Posterior vena cava (tissue), 2 donors: ENCODE measurements at regions not wholly inside any gene's neighbourhood (a gene's known extent, or its start where the extent isn't known, plus 50 kb on each side); places are given as distances from the start of the nearest gene placed in this dataset.
"Not testable (repeated sequence)": the region's sequence is repeated elsewhere in the genome, so short reads cannot be mapped to it uniquely, and the experiment has no call there.

Source experiments
- DNase-seq: peaks from one replicate; pipeline ENCODE4 v3.0.0-alpha.2; 2020; ENCODE audit warnings: low spot score
- intact Hi-C, 2 donors: fragments of 100-400 bp; cut with DNase I; formaldehyde crosslinking; loops; one replicate each; pipeline versions ENCODE4 v1.14.1 to v1.14.2; 2022 to 2023
- donor health status: DM: yes; HTN: yes; CAD: no.
- donor health status: DM: yes; HTN: yes; CAD: no.

GRCh38 chr9:118644066-118644465 is 725.2 kb downstream of the BRINP1 start:
- intact Hi-C loops = no loop called here
- no peak for DNase-seq

- intact Hi-C loops = no loop called here
- no peak for DNase-seq
These were observed 721.9 kb downstream of the BRINP1 start for GRCh38 chr9:118647331-118647730.

GRCh38 chr9:118650417-118650816 is 718.8 kb downstream of the BRINP1 start:
- DNase-seq = no peak
- intact Hi-C loops = no loop called here

GRCh38 chr9:118651511-118651910 is 717.7 kb downstream of the BRINP1 start:
- no peak for DNase-seq
- intact Hi-C loops = no loop called here

- DNase-seq = no peak
- intact Hi-C loops = no loop called here
These were observed 717.0 kb downstream of the BRINP1 start for GRCh38 chr9:118652258-118652657.

GRCh38 chr9:118652912-118653311 is 716.3 kb downstream of the BRINP1 start:
- no peak for DNase-seq
- intact Hi-C loops = no loop called here

- intact Hi-C loops = no loop called here
- no peak for DNase-seq
These were observed 710.2 kb downstream of the BRINP1 start for GRCh38 chr9:118659011-118659410.

GRCh38 chr9:118665226-118665919 is 703.9 kb downstream of the BRINP1 start:
- intact Hi-C loops = no loop called here
- no peak for DNase-seq

- no peak for DNase-seq
- intact Hi-C loops = no loop called here
These were observed 699.0 kb downstream of the BRINP1 start for GRCh38 chr9:118670011-118670953.

GRCh38 chr9:118674942-118675341 is 694.3 kb downstream of the BRINP1 start:
- DNase-seq = no peak
- intact Hi-C loops = no loop called here

- peak; percentile 60 for DNase-seq
- intact Hi-C loops = not testable (repeated sequence)
These were observed 691.1 kb downstream of the BRINP1 start for GRCh38 chr9:118677936-118678653.

GRCh38 chr9:118686959-118687358 is 682.3 kb downstream of the BRINP1 start:
- DNase-seq = no peak
- intact Hi-C loops = no loop called here

- DNase-seq = no peak
- intact Hi-C loops = no loop called here
These were observed 680.0 kb downstream of the BRINP1 start for GRCh38 chr9:118689280-118689679.

- DNase-seq = no peak
- intact Hi-C loops = no loop called here
These were observed 676.6 kb downstream of the BRINP1 start for GRCh38 chr9:118692613-118693012.

- intact Hi-C loops = no loop called here
- DNase-seq = no peak
These were observed 675.6 kb downstream of the BRINP1 start for GRCh38 chr9:118693645-118694044.

GRCh38 chr9:118695249-118695648 is 674.0 kb downstream of the BRINP1 start:
- DNase-seq, intact Hi-C loops: not testable (repeated sequence)

GRCh38 chr9:118701985-118702384 is 667.2 kb downstream of the BRINP1 start:
- no peak for DNase-seq

GRCh38 chr9:118711843-118712242 is 657.4 kb downstream of the BRINP1 start:
- intact Hi-C loops = no loop called here
- DNase-seq = no peak

More at GRCh38 chr9:118701985-118702384, 667.2 kb downstream of the BRINP1 start:
- intact Hi-C loops = no loop called here

- no peak for DNase-seq
- intact Hi-C loops = no loop called here
These were observed 648.0 kb downstream of the BRINP1 start for GRCh38 chr9:118721276-118721675.

GRCh38 chr9:118721923-118722322 is 647.3 kb downstream of the BRINP1 start:
- intact Hi-C loops = no loop called here
- no peak for DNase-seq
